Liver (tissue), 8 donors: ENCODE measurements at regions not wholly inside any gene's neighbourhood (a gene's known extent, or its start where the extent isn't known, plus 50 kb on each side); places are given as distances from the start of the nearest gene placed in this dataset.

Experiments used
- DNase-seq: peaks from one replicate; pipeline ENCODE4 v3.0.0-alpha.2; 2017; ENCODE audit warnings: low spot score
- H3K27ac ChIP-seq, 2 donors: one replicate each; pipeline ENCODE4 v1.7.0; 2013; ENCODE audit warnings: inconsistent platforms in 2 of 2, low read length in 2 of 2, control low read depth in 1 of 2, low read depth in 1 of 2, mild to moderate bottlenecking in 1 of 2
- H3K27me3 ChIP-seq, 4 donors: one replicate each; pipeline versions ENCODE4 v1.6.1 to v1.7.0; 2013; ENCODE audit warnings: low read length in 3 of 4, inconsistent platforms in 1 of 4, mild to moderate bottlenecking in 1 of 4, moderate library complexity in 1 of 4; ENCODE audit not compliant: control insufficient read depth in 4 of 4, insufficient read depth in 4 of 4
- H3K36me3 ChIP-seq, 4 donors: one replicate each; pipeline versions ENCODE4 v1.6.1 to v1.7.0; 2013; ENCODE audit warnings: low read length in 3 of 4, mild to moderate bottlenecking in 3 of 4, low read depth in 1 of 4, moderate library complexity in 1 of 4; ENCODE audit not compliant: control insufficient read depth in 4 of 4, insufficient read depth in 3 of 4
- H3K4me1 ChIP-seq, 4 donors: one replicate each; pipeline versions ENCODE4 v1.6.1 to v1.7.0; 2013; ENCODE audit warnings: low read length in 3 of 4, mild to moderate bottlenecking in 3 of 4, moderate library complexity in 1 of 4; ENCODE audit not compliant: control insufficient read depth in 4 of 4, insufficient read depth in 4 of 4
- H3K4me3 ChIP-seq, 3 donors: one replicate each; pipeline versions ENCODE4 v1.6.1 to v1.7.0; 2013; ENCODE audit warnings: low read length in 3 of 3, control low read depth in 1 of 3, low read depth in 1 of 3, mild to moderate bottlenecking in 1 of 3
- H3K9ac ChIP-seq, 2 donors: one replicate each; pipeline ENCODE4 v1.7.0; 2013; ENCODE audit warnings: low read length in 2 of 2, mild to moderate bottlenecking in 2 of 2, moderate library complexity in 2 of 2, control low read depth in 1 of 2, low read depth in 1 of 2
- H3K9me3 ChIP-seq, 4 donors: one replicate each; pipeline versions ENCODE4 v1.6.1 to v1.7.0; 2013; ENCODE audit warnings: low read length in 3 of 4; ENCODE audit not compliant: control insufficient read depth in 4 of 4
- EGR1 ChIP-seq, 2 donors: IDR thresholded peaks; 2 replicates each; pipeline ENCODE4 v1.6.1; 2016 to 2018; ENCODE audit warnings: antibody characterized with exemption in 2 of 2, low read depth in 2 of 2
- FOXA1 ChIP-seq: IDR thresholded peaks from 2 replicates; pipeline ENCODE4 v1.6.1; 2016; ENCODE audit warnings: antibody characterized with exemption
- FOXA2 ChIP-seq: IDR thresholded peaks from 2 replicates; pipeline ENCODE4 v1.6.1; 2016; ENCODE audit warnings: antibody characterized with exemption
- GABPA ChIP-seq, 2 donors: IDR thresholded peaks in 1 of 2; conservative IDR thresholded peaks in 1 of 2; 2 replicates each; pipeline ENCODE4 v1.6.1; 2016; ENCODE audit warnings: antibody characterized with exemption in 2 of 2, mild to moderate bottlenecking in 1 of 2, moderate library complexity in 1 of 2
- HNF4A ChIP-seq, 2 donors: conservative IDR thresholded peaks; 2 replicates each; pipeline ENCODE4 v1.6.1; 2016; ENCODE audit warnings: antibody characterized with exemption in 2 of 2, mild to moderate bottlenecking in 2 of 2
- HNF4G ChIP-seq: IDR thresholded peaks from 2 replicates; pipeline ENCODE4 v1.6.1; 2016; ENCODE audit warnings: antibody characterized with exemption
- JUND ChIP-seq, 2 donors: IDR thresholded peaks; 2 replicates each; pipeline ENCODE4 v1.6.1; 2016; ENCODE audit warnings: antibody characterized with exemption in 2 of 2
- MAX ChIP-seq: IDR thresholded peaks from 2 replicates; pipeline ENCODE4 v1.6.1; 2016; ENCODE audit warnings: antibody characterized with exemption
- NR2F2 ChIP-seq: IDR thresholded peaks from 2 replicates; pipeline ENCODE4 v1.6.1; 2016; ENCODE audit warnings: antibody characterized with exemption
- RAD21 ChIP-seq, 2 donors: IDR thresholded peaks; 2 replicates each; pipeline ENCODE4 v1.6.1; 2016; ENCODE audit warnings: antibody characterized with exemption in 2 of 2, mild to moderate bottlenecking in 2 of 2
- RXRA ChIP-seq, 2 donors: IDR thresholded peaks; 2 replicates each; pipeline ENCODE4 v1.6.1; 2017 to 2018; ENCODE audit warnings: antibody characterized with exemption in 2 of 2, mild to moderate bottlenecking in 1 of 2
- SP1 ChIP-seq: IDR thresholded peaks from 2 replicates; pipeline ENCODE4 v1.6.1; 2018; ENCODE audit warnings: antibody characterized with exemption, mild to moderate bottlenecking
- TAF1 ChIP-seq: conservative IDR thresholded peaks from 2 replicates; pipeline ENCODE4 v1.6.1; 2016; ENCODE audit warnings: antibody characterized with exemption, mild to moderate bottlenecking
- YY1 ChIP-seq: IDR thresholded peaks from 2 replicates; pipeline ENCODE4 v1.6.1; 2016; ENCODE audit warnings: antibody characterized with exemption, mild to moderate bottlenecking
- WGBS: extraction: QIAGEN DNeasy Blood & Tissue Kit; methylation state at CpG from one replicate; pipeline ENCODE4 v1.1.7; 2013; 5-methylcytosine and 5-hydroxymethylcytosine counted together
- TF ChIP-seq, protein P1 (sequence below): fragments of 150-350 bp; IDR thresholded peaks from 2 replicates; pipeline ENCODE4 v1.5.1; 2017; ENCODE audit warnings: improper control_type of control experiment, low read depth, low read length; ENCODE audit not compliant: missing input control
- TF ChIP-seq, protein P2 (sequence below): IDR thresholded peaks from 2 replicates; pipeline ENCODE4 v1.6.1; 2016; ENCODE audit warnings: antibody characterized with exemption
- TF ChIP-seq, protein P3 (sequence below): IDR thresholded peaks from 2 replicates; pipeline ENCODE4 v1.6.1; 2016; ENCODE audit warnings: antibody characterized with exemption, mild to moderate bottlenecking
- TF ChIP-seq, protein P4 (sequence below): IDR thresholded peaks from 2 replicates; pipeline ENCODE4 v1.6.1; 2016; ENCODE audit warnings: antibody characterized with exemption
- donor health status: healthy.
- donor health status: healthy.
- donor health status: healthy.
- donor health status: healthy.
- donor health status: healthy.

DNA sequence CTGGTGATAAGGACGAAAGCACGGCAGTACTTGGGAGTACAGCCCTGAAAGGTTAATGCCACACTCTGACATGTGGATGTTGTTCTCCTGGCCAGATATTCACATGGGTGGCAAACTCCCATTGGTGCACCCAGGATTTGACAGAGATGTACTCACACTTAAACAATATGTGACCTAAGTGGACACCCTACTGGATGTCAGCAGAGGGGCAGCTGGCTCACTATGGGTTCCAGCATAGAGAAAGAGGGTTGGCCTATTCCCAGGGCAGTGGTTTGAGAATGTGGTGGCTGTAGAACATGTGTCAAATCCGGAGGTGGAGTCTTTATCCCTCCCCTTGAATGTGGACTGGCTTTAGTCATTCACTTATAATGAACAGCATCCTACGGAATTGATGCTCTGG is 333.2 kb downstream of the DHX35 start:
- DNase-seq, result no peak
- H3K27ac ChIP-seq, result no peak overlapping the region
- H3K9me3 ChIP-seq, result no peaks in the 10 kb centered on the region
- peaks cover 0 to 3% (median 0%) of the 10 kb centered on the region in 4 donors for H3K27me3 ChIP-seq
- H3K36me3 ChIP-seq, result no peaks in the 10 kb centered on the region
- H3K4me3 ChIP-seq, result no peak overlapping the region
- no peak overlapping the region for H3K9ac ChIP-seq
- TF ChIP-seq MAX (no peak), GABPA (IDR thresholded peaks at IDR 0.05 in 1 of 2, conservative IDR thresholded peaks at IDR 0.05 in 1 of 2) (no peak), RAD21 (IDR thresholded peaks at IDR 0.05) (no peak), HNF4A (conservative IDR thresholded peaks at IDR 0.05) (no peak), HNF4G (no peak), TAF1 (no peak), EGR1 (IDR thresholded peaks at IDR 0.05; ENCODE audit: low read depth in 2 of 2) (no peak), NR2F2 (no peak), YY1 (no peak), SP1 (no peak), FOXA2 (no peak), FOXA1 (no peak), RXRA (IDR thresholded peaks at IDR 0.05) (no peak), JUND (IDR thresholded peaks at IDR 0.05) (no peak)
- TF ChIP-seq, protein P1, sequence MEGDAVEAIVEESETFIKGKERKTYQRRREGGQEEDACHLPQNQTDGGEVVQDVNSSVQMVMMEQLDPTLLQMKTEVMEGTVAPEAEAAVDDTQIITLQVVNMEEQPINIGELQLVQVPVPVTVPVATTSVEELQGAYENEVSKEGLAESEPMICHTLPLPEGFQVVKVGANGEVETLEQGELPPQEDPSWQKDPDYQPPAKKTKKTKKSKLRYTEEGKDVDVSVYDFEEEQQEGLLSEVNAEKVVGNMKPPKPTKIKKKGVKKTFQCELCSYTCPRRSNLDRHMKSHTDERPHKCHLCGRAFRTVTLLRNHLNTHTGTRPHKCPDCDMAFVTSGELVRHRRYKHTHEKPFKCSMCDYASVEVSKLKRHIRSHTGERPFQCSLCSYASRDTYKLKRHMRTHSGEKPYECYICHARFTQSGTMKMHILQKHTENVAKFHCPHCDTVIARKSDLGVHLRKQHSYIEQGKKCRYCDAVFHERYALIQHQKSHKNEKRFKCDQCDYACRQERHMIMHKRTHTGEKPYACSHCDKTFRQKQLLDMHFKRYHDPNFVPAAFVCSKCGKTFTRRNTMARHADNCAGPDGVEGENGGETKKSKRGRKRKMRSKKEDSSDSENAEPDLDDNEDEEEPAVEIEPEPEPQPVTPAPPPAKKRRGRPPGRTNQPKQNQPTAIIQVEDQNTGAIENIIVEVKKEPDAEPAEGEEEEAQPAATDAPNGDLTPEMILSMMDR, result no peak
- TF ChIP-seq, protein P2, sequence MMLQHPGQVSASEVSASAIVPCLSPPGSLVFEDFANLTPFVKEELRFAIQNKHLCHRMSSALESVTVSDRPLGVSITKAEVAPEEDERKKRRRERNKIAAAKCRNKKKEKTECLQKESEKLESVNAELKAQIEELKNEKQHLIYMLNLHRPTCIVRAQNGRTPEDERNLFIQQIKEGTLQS, result no peak
- TF ChIP-seq, protein P3, sequence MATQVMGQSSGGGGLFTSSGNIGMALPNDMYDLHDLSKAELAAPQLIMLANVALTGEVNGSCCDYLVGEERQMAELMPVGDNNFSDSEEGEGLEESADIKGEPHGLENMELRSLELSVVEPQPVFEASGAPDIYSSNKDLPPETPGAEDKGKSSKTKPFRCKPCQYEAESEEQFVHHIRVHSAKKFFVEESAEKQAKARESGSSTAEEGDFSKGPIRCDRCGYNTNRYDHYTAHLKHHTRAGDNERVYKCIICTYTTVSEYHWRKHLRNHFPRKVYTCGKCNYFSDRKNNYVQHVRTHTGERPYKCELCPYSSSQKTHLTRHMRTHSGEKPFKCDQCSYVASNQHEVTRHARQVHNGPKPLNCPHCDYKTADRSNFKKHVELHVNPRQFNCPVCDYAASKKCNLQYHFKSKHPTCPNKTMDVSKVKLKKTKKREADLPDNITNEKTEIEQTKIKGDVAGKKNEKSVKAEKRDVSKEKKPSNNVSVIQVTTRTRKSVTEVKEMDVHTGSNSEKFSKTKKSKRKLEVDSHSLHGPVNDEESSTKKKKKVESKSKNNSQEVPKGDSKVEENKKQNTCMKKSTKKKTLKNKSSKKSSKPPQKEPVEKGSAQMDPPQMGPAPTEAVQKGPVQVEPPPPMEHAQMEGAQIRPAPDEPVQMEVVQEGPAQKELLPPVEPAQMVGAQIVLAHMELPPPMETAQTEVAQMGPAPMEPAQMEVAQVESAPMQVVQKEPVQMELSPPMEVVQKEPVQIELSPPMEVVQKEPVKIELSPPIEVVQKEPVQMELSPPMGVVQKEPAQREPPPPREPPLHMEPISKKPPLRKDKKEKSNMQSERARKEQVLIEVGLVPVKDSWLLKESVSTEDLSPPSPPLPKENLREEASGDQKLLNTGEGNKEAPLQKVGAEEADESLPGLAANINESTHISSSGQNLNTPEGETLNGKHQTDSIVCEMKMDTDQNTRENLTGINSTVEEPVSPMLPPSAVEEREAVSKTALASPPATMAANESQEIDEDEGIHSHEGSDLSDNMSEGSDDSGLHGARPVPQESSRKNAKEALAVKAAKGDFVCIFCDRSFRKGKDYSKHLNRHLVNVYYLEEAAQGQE, result no peak
- TF ChIP-seq, protein P4, sequence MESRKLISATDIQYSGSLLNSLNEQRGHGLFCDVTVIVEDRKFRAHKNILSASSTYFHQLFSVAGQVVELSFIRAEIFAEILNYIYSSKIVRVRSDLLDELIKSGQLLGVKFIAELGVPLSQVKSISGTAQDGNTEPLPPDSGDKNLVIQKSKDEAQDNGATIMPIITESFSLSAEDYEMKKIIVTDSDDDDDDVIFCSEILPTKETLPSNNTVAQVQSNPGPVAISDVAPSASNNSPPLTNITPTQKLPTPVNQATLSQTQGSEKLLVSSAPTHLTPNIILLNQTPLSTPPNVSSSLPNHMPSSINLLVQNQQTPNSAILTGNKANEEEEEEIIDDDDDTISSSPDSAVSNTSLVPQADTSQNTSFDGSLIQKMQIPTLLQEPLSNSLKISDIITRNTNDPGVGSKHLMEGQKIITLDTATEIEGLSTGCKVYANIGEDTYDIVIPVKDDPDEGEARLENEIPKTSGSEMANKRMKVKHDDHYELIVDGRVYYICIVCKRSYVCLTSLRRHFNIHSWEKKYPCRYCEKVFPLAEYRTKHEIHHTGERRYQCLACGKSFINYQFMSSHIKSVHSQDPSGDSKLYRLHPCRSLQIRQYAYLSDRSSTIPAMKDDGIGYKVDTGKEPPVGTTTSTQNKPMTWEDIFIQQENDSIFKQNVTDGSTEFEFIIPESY, result no peak
- H3K4me1 ChIP-seq, result no peaks in the 10 kb centered on the region
- 53% methylated on average over 4 of the region's 4 CpGs for WGBS
